ENCODE measurements at regions not wholly inside any gene's neighbourhood (a gene's known extent, or its start where the extent isn't known, plus 50 kb on each side); places are given as distances from the start of the nearest gene placed in this dataset.
A peak's percentile ranks its signal among the peaks of the same experiment; 100 is the strongest.

DNA sequence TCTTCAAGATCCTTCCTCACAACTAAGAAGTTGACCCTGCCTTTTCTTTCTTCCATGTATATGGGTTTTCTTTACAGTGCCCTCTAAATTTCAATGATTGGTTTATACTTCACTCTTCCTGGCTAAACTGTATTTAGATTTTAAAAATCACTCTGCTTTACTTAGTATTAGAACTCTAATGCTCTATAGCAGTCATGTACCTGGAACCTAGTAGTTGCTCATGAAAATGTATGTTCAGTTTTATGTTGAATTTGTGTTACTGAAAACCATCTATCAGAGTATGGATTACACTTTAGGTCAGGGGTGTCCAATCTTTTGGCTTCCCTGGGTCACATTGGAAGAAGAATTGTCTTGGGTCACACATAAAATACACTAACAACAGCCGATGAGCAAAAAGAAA, 1024.3 kb downstream of the NR2F1-AS1 start:
- H4K12ac ChIP-seq (ENCODE audit: low read depth, low read length) = no peak overlapping the region
- no peak overlapping the region for H2BK12ac ChIP-seq (ENCODE audit: low read length)
- no peak overlapping the region for H2BK5ac ChIP-seq (ENCODE audit: low read depth, low read length, poor library complexity)
- no peak for DNase-seq
- no peak overlapping the region for H4K91ac ChIP-seq (ENCODE audit: low read depth, low read length)
- no CpG with 5 or more reads among the region's 1 CpG for WGBS (ENCODE audit: extremely low coverage, insufficient coverage, insufficient read length)
- H3K4me2 ChIP-seq (ENCODE audit: low read length) = no peak overlapping the region
- no peaks in the 10 kb centered on the region for H3K4me1 ChIP-seq (ENCODE audit: control insufficient read depth in 1 of 2, insufficient read depth in 2 of 2, low read length in 2 of 2)
- H3K4ac ChIP-seq (ENCODE audit: low read depth, low read length) = no peak overlapping the region
- H2AFZ ChIP-seq (ENCODE audit: insufficient read depth, low read length, poor library complexity) = no peak overlapping the region
- H3K14ac ChIP-seq (ENCODE audit: low read length) = no peak overlapping the region
- H3K79me1 ChIP-seq (ENCODE audit: low read length) = no peaks in the 10 kb centered on the region
- H3K27ac ChIP-seq (ENCODE audit: low read depth, low read length) = no peak overlapping the region
- no peak overlapping the region for H3K18ac ChIP-seq (ENCODE audit: low read length)
- H2BK120ac ChIP-seq (ENCODE audit: insufficient read depth, low read length, poor library complexity) = no peak overlapping the region
- no peaks in the 10 kb centered on the region for H3K79me2 ChIP-seq (ENCODE audit: control insufficient read depth, insufficient read depth, low read length, poor library complexity)
- no peaks in the 10 kb centered on the region for H3K9me3 ChIP-seq (ENCODE audit: insufficient read depth, low read depth, low read length)
- H3K36me3 ChIP-seq (ENCODE audit: control insufficient read depth in 1 of 2, insufficient read depth in 2 of 2, low read length in 2 of 2) = no peaks in the 10 kb centered on the region
- H3K27me3 ChIP-seq (ENCODE audit: insufficient read depth, low read length) = no peaks in the 10 kb centered on the region
- H3K23ac ChIP-seq (ENCODE audit: low read length) = no peak overlapping the region
- H4K8ac ChIP-seq (ENCODE audit: low read depth, low read length) = no peak overlapping the region
- H3K4me3 ChIP-seq (ENCODE audit: low read depth, low read length) = no peak overlapping the region
- H2AK5ac ChIP-seq (ENCODE audit: low read length) = no peak overlapping the region
- H3K9ac ChIP-seq (ENCODE audit: low read length) = no peak overlapping the region

- no peaks in the 10 kb centered on the region for H3K27me3 ChIP-seq (ENCODE audit: insufficient read depth, low read length)
- H4K12ac ChIP-seq (ENCODE audit: low read depth, low read length) = no peak overlapping the region
- H3K4me1 ChIP-seq (ENCODE audit: control insufficient read depth in 1 of 2, insufficient read depth in 2 of 2, low read length in 2 of 2) = no peaks in the 10 kb centered on the region
- no peaks in the 10 kb centered on the region for H3K79me2 ChIP-seq (ENCODE audit: control insufficient read depth, insufficient read depth, low read length, poor library complexity)
- no peak overlapping the region for H4K91ac ChIP-seq (ENCODE audit: low read depth, low read length)
- no peaks in the 10 kb centered on the region for H3K79me1 ChIP-seq (ENCODE audit: low read length)
- H3K9me3 ChIP-seq (ENCODE audit: insufficient read depth, low read depth, low read length) = no peaks in the 10 kb centered on the region
- H3K23ac ChIP-seq (ENCODE audit: low read length) = no peak overlapping the region
- no peak overlapping the region for H3K9ac ChIP-seq (ENCODE audit: low read length)
- H2BK12ac ChIP-seq (ENCODE audit: low read length) = no peak overlapping the region
- H3K4me3 ChIP-seq (ENCODE audit: low read depth, low read length) = no peak overlapping the region
- H3K4me2 ChIP-seq (ENCODE audit: low read length) = no peak overlapping the region
- WGBS (ENCODE audit: extremely low coverage, insufficient coverage, insufficient read length) = no CpG with 5 or more reads among the region's 1 CpG
- no peak overlapping the region for H2BK120ac ChIP-seq (ENCODE audit: insufficient read depth, low read length, poor library complexity)
- no peak overlapping the region for H2AK5ac ChIP-seq (ENCODE audit: low read length)
- no peak overlapping the region for H3K14ac ChIP-seq (ENCODE audit: low read length)
- no peak overlapping the region for H4K8ac ChIP-seq (ENCODE audit: low read depth, low read length)
- H2AFZ ChIP-seq (ENCODE audit: insufficient read depth, low read length, poor library complexity) = no peak overlapping the region
- no peaks in the 10 kb centered on the region for H3K36me3 ChIP-seq (ENCODE audit: control insufficient read depth in 1 of 2, insufficient read depth in 2 of 2, low read length in 2 of 2)
- H3K27ac ChIP-seq (ENCODE audit: low read depth, low read length) = no peak overlapping the region
- DNase-seq = no peak
- no peak overlapping the region for H2BK5ac ChIP-seq (ENCODE audit: low read depth, low read length, poor library complexity)
- no peak overlapping the region for H3K4ac ChIP-seq (ENCODE audit: low read depth, low read length)
- H3K18ac ChIP-seq (ENCODE audit: low read length) = no peak overlapping the region
These were observed 1026.5 kb downstream of the NR2F1-AS1 start for GRCh38 chr5:92554447-92555085.

DNA sequence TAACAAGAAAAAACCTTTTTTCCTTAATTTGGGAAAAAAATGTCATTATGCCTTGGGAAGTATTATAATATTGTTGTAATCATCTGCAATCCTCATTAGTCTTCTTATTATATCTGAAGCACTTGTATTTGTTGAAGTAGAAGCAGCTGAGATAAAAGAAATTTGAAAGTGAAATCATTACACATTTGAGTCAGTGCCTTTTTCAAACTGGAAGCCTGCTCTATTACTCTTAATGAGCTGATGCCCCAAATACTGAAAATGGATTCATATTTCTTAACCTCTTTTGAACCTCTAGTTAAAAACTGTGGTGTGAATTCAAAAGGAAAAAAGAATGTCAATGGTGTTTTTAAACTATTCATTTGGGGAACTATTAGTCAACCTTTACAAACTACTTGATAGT, 1027.7 kb downstream of the NR2F1-AS1 start:
- H3K79me1 ChIP-seq (ENCODE audit: low read length) = no peaks in the 10 kb centered on the region
- no peak overlapping the region for H3K4me3 ChIP-seq (ENCODE audit: low read depth, low read length)
- DNase-seq = no peak
- H2BK12ac ChIP-seq (ENCODE audit: low read length) = no peak overlapping the region
- H3K4me2 ChIP-seq (ENCODE audit: low read length) = no peak overlapping the region
- H4K12ac ChIP-seq (ENCODE audit: low read depth, low read length) = no peak overlapping the region
- H3K18ac ChIP-seq (ENCODE audit: low read length) = no peak overlapping the region
- H3K23ac ChIP-seq (ENCODE audit: low read length) = no peak overlapping the region
- H3K4ac ChIP-seq (ENCODE audit: low read depth, low read length) = no peak overlapping the region
- H4K91ac ChIP-seq (ENCODE audit: low read depth, low read length) = no peak overlapping the region
- H3K27me3 ChIP-seq (ENCODE audit: insufficient read depth, low read length) = no peaks in the 10 kb centered on the region
- H4K8ac ChIP-seq (ENCODE audit: low read depth, low read length) = no peak overlapping the region
- no peak overlapping the region for H2AK5ac ChIP-seq (ENCODE audit: low read length)
- no peaks in the 10 kb centered on the region for H3K36me3 ChIP-seq (ENCODE audit: control insufficient read depth in 1 of 2, insufficient read depth in 2 of 2, low read length in 2 of 2)
- no peaks in the 10 kb centered on the region for H3K9me3 ChIP-seq (ENCODE audit: insufficient read depth, low read depth, low read length)
- no peaks in the 10 kb centered on the region for H3K79me2 ChIP-seq (ENCODE audit: control insufficient read depth, insufficient read depth, low read length, poor library complexity)
- no peak overlapping the region for H2BK120ac ChIP-seq (ENCODE audit: insufficient read depth, low read length, poor library complexity)
- H3K27ac ChIP-seq (ENCODE audit: low read depth, low read length) = no peak overlapping the region
- no peak overlapping the region for H3K9ac ChIP-seq (ENCODE audit: low read length)
- no peaks in the 10 kb centered on the region for H3K4me1 ChIP-seq (ENCODE audit: control insufficient read depth in 1 of 2, insufficient read depth in 2 of 2, low read length in 2 of 2)
- H2AFZ ChIP-seq (ENCODE audit: insufficient read depth, low read length, poor library complexity) = no peak overlapping the region
- H2BK5ac ChIP-seq (ENCODE audit: low read depth, low read length, poor library complexity) = no peak overlapping the region
- H3K14ac ChIP-seq (ENCODE audit: low read length) = no peak overlapping the region

GRCh38 chr5:92552206-92553160, 1028.5 kb downstream of the NR2F1-AS1 start:
- Histone ChIP-seq H4K8ac (ENCODE audit: low read depth, low read length) (no peak overlapping the region), H3K9ac (ENCODE audit: low read length) (no peak overlapping the region), H3K4me3 (ENCODE audit: low read depth, low read length) (no peak overlapping the region), H3K36me3 (ENCODE audit: control insufficient read depth in 1 of 2, insufficient read depth in 2 of 2, low read length in 2 of 2) (no peaks in the 10 kb centered on the region), H3K9me3 (ENCODE audit: insufficient read depth, low read depth, low read length) (no peaks in the 10 kb centered on the region), H3K14ac (ENCODE audit: low read length) (no peak overlapping the region), H2AFZ (ENCODE audit: insufficient read depth, low read length, poor library complexity) (no peak overlapping the region), H3K79me2 (ENCODE audit: control insufficient read depth, insufficient read depth, low read length, poor library complexity) (no peaks in the 10 kb centered on the region), H3K27ac (ENCODE audit: low read depth, low read length) (no peak overlapping the region), H2BK5ac (ENCODE audit: low read depth, low read length, poor library complexity) (no peak overlapping the region), H3K4me1 (ENCODE audit: control insufficient read depth in 1 of 2, insufficient read depth in 2 of 2, low read length in 2 of 2) (no peaks in the 10 kb centered on the region), H4K12ac (ENCODE audit: low read depth, low read length) (no peak overlapping the region), H3K4me2 (ENCODE audit: low read length) (no peak overlapping the region), H4K91ac (ENCODE audit: low read depth, low read length) (no peak overlapping the region), H3K27me3 (ENCODE audit: insufficient read depth, low read length) (no peaks in the 10 kb centered on the region), H3K18ac (ENCODE audit: low read length) (no peak overlapping the region), H3K4ac (ENCODE audit: low read depth, low read length) (no peak overlapping the region), H2BK12ac (ENCODE audit: low read length) (no peak overlapping the region), H2AK5ac (ENCODE audit: low read length) (no peak overlapping the region), H3K23ac (ENCODE audit: low read length) (no peak overlapping the region), H3K79me1 (ENCODE audit: low read length) (no peaks in the 10 kb centered on the region), H2BK120ac (ENCODE audit: insufficient read depth, low read length, poor library complexity) (no peak overlapping the region)
- DNase-seq = peak in 1 of 2 donors; percentile 3
- WGBS (ENCODE audit: extremely low coverage, insufficient coverage, insufficient read length) = no CpG with 5 or more reads among the region's 8 CpGs
